WTC11 (cell line): ENCODE measurements at regions not wholly inside any gene's neighbourhood (a gene's known extent, or its start where the extent isn't known, plus 50 kb on each side); places are given as distances from the start of the nearest gene placed in this dataset.
A peak's percentile ranks its signal among the peaks of the same experiment; 100 is the strongest.

Source experiments
- ATAC-seq: fragments of 200-7000 bp; cut with Tn5 transposase; 2 replicates; pipeline ENCODE4 v1.10.0; 2021; ENCODE audit warnings: mild to moderate bottlenecking, moderate library complexity
- CTCF ChIA-PET: fragments of 300-600 bp; sonication (Branson Sonifier 250); formaldehyde crosslinking; loops from one replicate; lab custom pipeline; 2021; ENCODE audit warnings: antibody characterized with exemption; lab: Charles Lee
- POLR2A ChIA-PET: fragments of 350-600 bp; sonication (Branson Sonifier 250); formaldehyde crosslinking; loops from one replicate; lab custom pipeline; 2021; ENCODE audit warnings: antibody characterized with exemption; lab: Charles Lee
- DNase-seq: peaks from one replicate; pipeline ENCODE4 v3.0.0; 2021; ENCODE audit warnings: low spot score
- H3K27ac Mint-ChIP-seq: 2 replicates; pipeline ENCODE4 v1.8.0; 2021; ENCODE audit warnings: mixed read lengths
- H3K27me3 Mint-ChIP-seq: 2 replicates; pipeline ENCODE4 v1.8.0; 2021; ENCODE audit warnings: low read depth, mild to moderate bottlenecking, moderate library complexity, mixed read lengths
- H3K36me3 Mint-ChIP-seq: 2 replicates; pipeline ENCODE4 v1.8.0; 2021; ENCODE audit warnings: mixed read lengths
- H3K4me1 Mint-ChIP-seq: 2 replicates; pipeline ENCODE4 v1.8.0; 2022; ENCODE audit warnings: mixed read lengths
- H3K4me3 Mint-ChIP-seq: 2 replicates; pipeline ENCODE4 v1.8.0; 2021; ENCODE audit warnings: mild to moderate bottlenecking, moderate library complexity, mixed read lengths
- H3K9me3 Mint-ChIP-seq: 2 replicates; pipeline ENCODE4 v1.8.0; 2021; ENCODE audit warnings: mixed read lengths
- CBFB ChIP-seq: sonication (generic); formaldehyde crosslinking; IDR thresholded peaks from 2 replicates; pipeline ENCODE4 v1.8.1; 2022; ENCODE audit warnings: mild to moderate bottlenecking, low read depth, missing genetic modification reagents
- ELF4 ChIP-seq: sonication (generic); formaldehyde crosslinking; IDR thresholded peaks from 2 replicates; pipeline ENCODE4 v1.8.1; 2022; ENCODE audit warnings: low read depth, mild to moderate bottlenecking, moderate library complexity, missing genetic modification reagents
- ETV6 ChIP-seq: sonication (generic); formaldehyde crosslinking; IDR thresholded peaks from 2 replicates; pipeline ENCODE4 v1.8.1; 2022; ENCODE audit warnings: mild to moderate bottlenecking, missing genetic modification reagents
- FOXJ3 ChIP-seq: sonication (generic); formaldehyde crosslinking; IDR thresholded peaks from 2 replicates; pipeline ENCODE4 v1.9.0; 2021; ENCODE audit warnings: missing genetic modification reagents, mild to moderate bottlenecking, borderline replicate concordance
- GTF2I ChIP-seq: fragments of 250-450 bp; sonication (Bioruptor Pico); conservative IDR thresholded peaks from 2 replicates; pipeline ENCODE4 v1.4.0; 2021; ENCODE audit warnings: mild to moderate bottlenecking
- KAT7 ChIP-seq: sonication (generic); formaldehyde crosslinking; IDR thresholded peaks from 2 replicates; pipeline ENCODE4 v1.8.1; 2023; ENCODE audit warnings: missing genetic modification reagents, mild to moderate bottlenecking, borderline replicate concordance
- NFATC4 ChIP-seq: fragments of 250-450 bp; sonication (Bioruptor Pico); IDR thresholded peaks from 2 replicates; pipeline ENCODE4 v1.9.0; 2021; ENCODE audit warnings: mild to moderate bottlenecking
- NR1H2 ChIP-seq: sonication (generic); formaldehyde crosslinking; IDR thresholded peaks from 2 replicates; pipeline ENCODE4 v1.9.0; 2021; ENCODE audit warnings: mild to moderate bottlenecking, moderate library complexity, missing genetic modification reagents
- OVOL2 ChIP-seq: fragments of 250-450 bp; sonication (Bioruptor Pico); IDR thresholded peaks from 2 replicates; pipeline ENCODE4 v1.9.0; 2021; ENCODE audit warnings: mild to moderate bottlenecking, borderline replicate concordance
- RORB ChIP-seq: fragments of 250-450 bp; sonication (Bioruptor Pico); IDR thresholded peaks from 2 replicates; pipeline ENCODE4 v1.9.0; 2021; ENCODE audit warnings: mild to moderate bottlenecking
- SMAD4 ChIP-seq: sonication (generic); formaldehyde crosslinking; IDR thresholded peaks from 2 replicates; pipeline ENCODE4 v1.8.0; 2022; ENCODE audit warnings: mild to moderate bottlenecking, missing genetic modification reagents
- ZNF423 ChIP-seq: fragments of 250-450 bp; sonication (Bioruptor Pico); IDR thresholded peaks from 2 replicates; pipeline ENCODE4 v2.1.2; 2022; ENCODE audit warnings: mild to moderate bottlenecking, moderate library complexity
- ZSCAN18 ChIP-seq: fragments of 250-450 bp; sonication (Bioruptor Pico); IDR thresholded peaks from 2 replicates; pipeline ENCODE4 v2.1.2; 2022; ENCODE audit warnings: mild to moderate bottlenecking, moderate library complexity
- TF ChIP-seq, protein P1 (sequence below): sonication (generic); formaldehyde crosslinking; IDR thresholded peaks from 2 replicates; pipeline ENCODE4 v1.8.0; 2022; ENCODE audit warnings: mild to moderate bottlenecking, missing genetic modification reagents
- TF ChIP-seq, protein P2 (sequence below): sonication (generic); formaldehyde crosslinking; IDR thresholded peaks from 2 replicates; pipeline ENCODE4 v1.8.1; 2023; ENCODE audit warnings: mild to moderate bottlenecking, missing genetic modification reagents, borderline replicate concordance
- TF ChIP-seq, protein P3 (sequence below): fragments of 250-450 bp; sonication (Bioruptor Pico); IDR thresholded peaks from 2 replicates; pipeline ENCODE4 v1.9.0; 2021; ENCODE audit warnings: mild to moderate bottlenecking
- TF ChIP-seq, protein P4 (sequence below): sonication (generic); formaldehyde crosslinking; IDR thresholded peaks from 2 replicates; pipeline ENCODE4 v1.8.1; 2022; ENCODE audit warnings: mild to moderate bottlenecking, missing genetic modification reagents, moderate library complexity, borderline replicate concordance
- TF ChIP-seq, protein P5 (sequence below): fragments of 250-450 bp; sonication (Bioruptor Pico); IDR thresholded peaks from 2 replicates; pipeline ENCODE4 v1.9.0; 2021; ENCODE audit warnings: moderate library complexity, mild to moderate bottlenecking, inconsistent platforms, borderline replicate concordance
- TF ChIP-seq, protein P6 (sequence below): sonication (generic); formaldehyde crosslinking; IDR thresholded peaks from 2 replicates; pipeline ENCODE4 v1.8.1; 2022; ENCODE audit warnings: low read depth, missing genetic modification reagents, borderline replicate concordance

- Mint-ChIP-seq H3K36me3 (no peaks in the 10 kb centered on the region), H3K4me1 (peaks cover 3% of the 10 kb centered on the region; the same call in 1 of the 2 replicates), H3K9me3 (no peaks in the 10 kb centered on the region)
- DNase-seq: no peak
- POLR2A ChIA-PET: no interaction called here
- TF ChIP-seq, protein P1, sequence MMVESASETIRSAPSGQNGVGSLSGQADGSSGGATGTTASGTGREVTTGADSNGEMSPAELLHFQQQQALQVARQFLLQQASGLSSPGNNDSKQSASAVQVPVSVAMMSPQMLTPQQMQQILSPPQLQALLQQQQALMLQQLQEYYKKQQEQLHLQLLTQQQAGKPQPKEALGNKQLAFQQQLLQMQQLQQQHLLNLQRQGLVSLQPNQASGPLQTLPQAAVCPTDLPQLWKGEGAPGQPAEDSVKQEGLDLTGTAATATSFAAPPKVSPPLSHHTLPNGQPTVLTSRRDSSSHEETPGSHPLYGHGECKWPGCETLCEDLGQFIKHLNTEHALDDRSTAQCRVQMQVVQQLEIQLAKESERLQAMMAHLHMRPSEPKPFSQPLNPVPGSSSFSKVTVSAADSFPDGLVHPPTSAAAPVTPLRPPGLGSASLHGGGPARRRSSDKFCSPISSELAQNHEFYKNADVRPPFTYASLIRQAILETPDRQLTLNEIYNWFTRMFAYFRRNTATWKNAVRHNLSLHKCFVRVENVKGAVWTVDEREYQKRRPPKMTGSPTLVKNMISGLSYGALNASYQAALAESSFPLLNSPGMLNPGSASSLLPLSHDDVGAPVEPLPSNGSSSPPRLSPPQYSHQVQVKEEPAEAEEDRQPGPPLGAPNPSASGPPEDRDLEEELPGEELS (CRISPR knock-in tag): no peak
- TF ChIP-seq, protein P2, sequence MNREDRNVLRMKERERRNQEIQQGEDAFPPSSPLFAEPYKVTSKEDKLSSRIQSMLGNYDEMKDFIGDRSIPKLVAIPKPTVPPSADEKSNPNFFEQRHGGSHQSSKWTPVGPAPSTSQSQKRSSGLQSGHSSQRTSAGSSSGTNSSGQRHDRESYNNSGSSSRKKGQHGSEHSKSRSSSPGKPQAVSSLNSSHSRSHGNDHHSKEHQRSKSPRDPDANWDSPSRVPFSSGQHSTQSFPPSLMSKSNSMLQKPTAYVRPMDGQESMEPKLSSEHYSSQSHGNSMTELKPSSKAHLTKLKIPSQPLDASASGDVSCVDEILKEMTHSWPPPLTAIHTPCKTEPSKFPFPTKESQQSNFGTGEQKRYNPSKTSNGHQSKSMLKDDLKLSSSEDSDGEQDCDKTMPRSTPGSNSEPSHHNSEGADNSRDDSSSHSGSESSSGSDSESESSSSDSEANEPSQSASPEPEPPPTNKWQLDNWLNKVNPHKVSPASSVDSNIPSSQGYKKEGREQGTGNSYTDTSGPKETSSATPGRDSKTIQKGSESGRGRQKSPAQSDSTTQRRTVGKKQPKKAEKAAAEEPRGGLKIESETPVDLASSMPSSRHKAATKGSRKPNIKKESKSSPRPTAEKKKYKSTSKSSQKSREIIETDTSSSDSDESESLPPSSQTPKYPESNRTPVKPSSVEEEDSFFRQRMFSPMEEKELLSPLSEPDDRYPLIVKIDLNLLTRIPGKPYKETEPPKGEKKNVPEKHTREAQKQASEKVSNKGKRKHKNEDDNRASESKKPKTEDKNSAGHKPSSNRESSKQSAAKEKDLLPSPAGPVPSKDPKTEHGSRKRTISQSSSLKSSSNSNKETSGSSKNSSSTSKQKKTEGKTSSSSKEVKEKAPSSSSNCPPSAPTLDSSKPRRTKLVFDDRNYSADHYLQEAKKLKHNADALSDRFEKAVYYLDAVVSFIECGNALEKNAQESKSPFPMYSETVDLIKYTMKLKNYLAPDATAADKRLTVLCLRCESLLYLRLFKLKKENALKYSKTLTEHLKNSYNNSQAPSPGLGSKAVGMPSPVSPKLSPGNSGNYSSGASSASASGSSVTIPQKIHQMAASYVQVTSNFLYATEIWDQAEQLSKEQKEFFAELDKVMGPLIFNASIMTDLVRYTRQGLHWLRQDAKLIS (CRISPR knock-in tag): no peak
- no peak for TF ChIP-seq CBFB (CRISPR knock-in tag)
- TF ChIP-seq, protein P3, sequence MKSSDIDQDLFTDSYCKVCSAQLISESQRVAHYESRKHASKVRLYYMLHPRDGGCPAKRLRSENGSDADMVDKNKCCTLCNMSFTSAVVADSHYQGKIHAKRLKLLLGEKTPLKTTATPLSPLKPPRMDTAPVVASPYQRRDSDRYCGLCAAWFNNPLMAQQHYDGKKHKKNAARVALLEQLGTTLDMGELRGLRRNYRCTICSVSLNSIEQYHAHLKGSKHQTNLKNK (CRISPR knock-in tag): no peak
- TF ChIP-seq, protein P4, sequence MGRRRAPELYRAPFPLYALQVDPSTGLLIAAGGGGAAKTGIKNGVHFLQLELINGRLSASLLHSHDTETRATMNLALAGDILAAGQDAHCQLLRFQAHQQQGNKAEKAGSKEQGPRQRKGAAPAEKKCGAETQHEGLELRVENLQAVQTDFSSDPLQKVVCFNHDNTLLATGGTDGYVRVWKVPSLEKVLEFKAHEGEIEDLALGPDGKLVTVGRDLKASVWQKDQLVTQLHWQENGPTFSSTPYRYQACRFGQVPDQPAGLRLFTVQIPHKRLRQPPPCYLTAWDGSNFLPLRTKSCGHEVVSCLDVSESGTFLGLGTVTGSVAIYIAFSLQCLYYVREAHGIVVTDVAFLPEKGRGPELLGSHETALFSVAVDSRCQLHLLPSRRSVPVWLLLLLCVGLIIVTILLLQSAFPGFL (CRISPR knock-in tag): no peak
- no peak for TF ChIP-seq OVOL2
- no peak for TF ChIP-seq GTF2I (CRISPR knock-in tag)
- no peak for TF ChIP-seq SMAD4 (CRISPR knock-in tag)
- no peak for TF ChIP-seq ELF4 (CRISPR knock-in tag)
- TF ChIP-seq ZSCAN18 (CRISPR knock-in tag): no peak
- TF ChIP-seq, all 79 proteins: peak for 0
- H3K27me3 Mint-ChIP-seq: no peaks in the 10 kb centered on the region; the same call in 1 of the 2 replicates
- ATAC-seq: no peak
- CTCF ChIA-PET: no interaction called here
- H3K27ac Mint-ChIP-seq: no peak overlapping the region
- no peak overlapping the region for H3K4me3 Mint-ChIP-seq
Measured at GRCh38 chr5:159824188-159825161, 91.8 kb upstream of the ADRA1B start.

- CTCF ChIA-PET: no interaction called here
- ATAC-seq (peak; percentile 47), DNase-seq (no peak)
- Mint-ChIP-seq H3K27me3 (no peaks in the 10 kb centered on the region; the same call in 1 of the 2 replicates), H3K36me3 (no peaks in the 10 kb centered on the region), H3K9me3 (no peaks in the 10 kb centered on the region), H3K4me1 (peaks cover 3% of the 10 kb centered on the region; the same call in 1 of the 2 replicates), H3K4me3 (no peak overlapping the region), H3K27ac (0 out of 2 replicates have a peak overlapping the region, but pooled peaks have one; percentile 23)
- POLR2A ChIA-PET: interaction anchor here (0.6 kb wide), 1 partner anchor 137 kb away, joined by 7 read pairs; no protein-coding TSS in a partner anchor
- TF ChIP-seq, protein P5, sequence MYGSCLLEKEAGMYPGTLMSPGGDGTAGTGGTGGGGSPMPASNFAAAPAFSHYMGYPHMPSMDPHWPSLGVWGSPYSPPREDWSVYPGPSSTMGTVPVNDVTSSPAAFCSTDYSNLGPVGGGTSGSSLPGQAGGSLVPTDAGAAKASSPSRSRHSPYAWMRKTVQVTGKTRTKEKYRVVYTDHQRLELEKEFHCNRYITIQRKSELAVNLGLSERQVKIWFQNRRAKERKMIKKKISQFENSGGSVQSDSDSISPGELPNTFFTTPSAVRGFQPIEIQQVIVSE: no peak
- TF ChIP-seq NFATC4 (CRISPR knock-in tag) (no peak), NR1H2 (CRISPR knock-in tag) (no peak), FOXJ3 (CRISPR knock-in tag) (no peak), RORB (CRISPR knock-in tag) (no peak), ZNF423 (CRISPR knock-in tag) (no peak), KAT7 (CRISPR knock-in tag) (no peak), ETV6 (CRISPR knock-in tag) (no peak)
- TF ChIP-seq, protein P6, sequence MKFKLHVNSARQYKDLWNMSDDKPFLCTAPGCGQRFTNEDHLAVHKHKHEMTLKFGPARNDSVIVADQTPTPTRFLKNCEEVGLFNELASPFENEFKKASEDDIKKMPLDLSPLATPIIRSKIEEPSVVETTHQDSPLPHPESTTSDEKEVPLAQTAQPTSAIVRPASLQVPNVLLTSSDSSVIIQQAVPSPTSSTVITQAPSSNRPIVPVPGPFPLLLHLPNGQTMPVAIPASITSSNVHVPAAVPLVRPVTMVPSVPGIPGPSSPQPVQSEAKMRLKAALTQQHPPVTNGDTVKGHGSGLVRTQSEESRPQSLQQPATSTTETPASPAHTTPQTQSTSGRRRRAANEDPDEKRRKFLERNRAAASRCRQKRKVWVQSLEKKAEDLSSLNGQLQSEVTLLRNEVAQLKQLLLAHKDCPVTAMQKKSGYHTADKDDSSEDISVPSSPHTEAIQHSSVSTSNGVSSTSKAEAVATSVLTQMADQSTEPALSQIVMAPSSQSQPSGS (CRISPR knock-in tag): no peak
- TF ChIP-seq, protein P4 (CRISPR knock-in tag): no peak
Measured at GRCh38 chr5:159825551-159826051, 90.7 kb upstream of the ADRA1B start.
